Osteocyte (in vitro differentiated cells): ENCODE measurements at regions not wholly inside any gene's neighbourhood (a gene's known extent, or its start where the extent isn't known, plus 50 kb on each side); places are given as distances from the start of the nearest gene placed in this dataset.

ENCODE experiments used
- DNase-seq: peaks from one replicate; pipeline ENCODE4 v3.0.0; 2021; ENCODE audit warnings: mixed read lengths; ENCODE audit not compliant: unreplicated experiment; ENCODE audit errors: extremely low spot score
- H3K27ac Mint-ChIP-seq: one replicate; pipeline ENCODE4 v1.8.0; 2021; ENCODE audit warnings: mild to moderate bottlenecking, mixed read lengths; ENCODE audit not compliant: unreplicated experiment
- H3K27me3 Mint-ChIP-seq: one replicate; pipeline ENCODE4 v1.8.0; 2021; ENCODE audit warnings: mixed read lengths; ENCODE audit not compliant: unreplicated experiment
- H3K36me3 Mint-ChIP-seq: one replicate; pipeline ENCODE4 v1.8.0; 2021; ENCODE audit warnings: mixed read lengths; ENCODE audit not compliant: unreplicated experiment
- H3K4me1 Mint-ChIP-seq: one replicate; pipeline ENCODE4 v1.8.0; 2021; ENCODE audit warnings: mixed read lengths; ENCODE audit not compliant: unreplicated experiment
- H3K4me3 Mint-ChIP-seq: one replicate; pipeline ENCODE4 v1.8.0; 2021; ENCODE audit warnings: mild to moderate bottlenecking, moderate library complexity, mixed read lengths; ENCODE audit not compliant: unreplicated experiment
- H3K9me3 Mint-ChIP-seq: one replicate; pipeline ENCODE4 v1.8.0; 2021; ENCODE audit warnings: mixed read lengths; ENCODE audit not compliant: unreplicated experiment
- CTCF ChIP-seq: fragments of 200-600 bp; sonication (generic); IDR thresholded peaks from 2 replicates; pipeline ENCODE4 v1.5.0; 2021; ENCODE audit warnings: antibody characterized with exemption, mild to moderate bottlenecking, moderate library complexity

GRCh38 chr2:155696571-155696970 lies 636.0 kb downstream of the NR4A2 start:
- Mint-ChIP-seq H3K4me1 (peaks cover 2% of the 10 kb centered on the region), H3K36me3 (no peaks in the 10 kb centered on the region), H3K4me3 (no peak overlapping the region), H3K27ac (no peak overlapping the region), H3K27me3 (no peaks in the 10 kb centered on the region), H3K9me3 (no peaks in the 10 kb centered on the region)
- no peak for DNase-seq
- TF ChIP-seq CTCF, result no peak

GRCh38 chr2:155695505-155695904 lies 637.0 kb downstream of the NR4A2 start:
- Mint-ChIP-seq H3K9me3 (no peaks in the 10 kb centered on the region), H3K27me3 (no peaks in the 10 kb centered on the region), H3K27ac (no peak overlapping the region), H3K4me3 (no peak overlapping the region), H3K36me3 (no peaks in the 10 kb centered on the region), H3K4me1 (peaks cover 2% of the 10 kb centered on the region)
- no peak for TF ChIP-seq CTCF
- no peak for DNase-seq

- DNase-seq, result no peak
- no peak overlapping the region for H3K27ac Mint-ChIP-seq
- H3K36me3 Mint-ChIP-seq, result no peaks in the 10 kb centered on the region
- TF ChIP-seq CTCF, result no peak
- H3K9me3 Mint-ChIP-seq, result no peaks in the 10 kb centered on the region
- H3K4me3 Mint-ChIP-seq, result no peak overlapping the region
- H3K27me3 Mint-ChIP-seq, result no peaks in the 10 kb centered on the region
- H3K4me1 Mint-ChIP-seq, result peaks cover 2% of the 10 kb centered on the region
These were observed 639.7 kb downstream of the NR4A2 start for GRCh38 chr2:155692856-155693255.

- H3K36me3 Mint-ChIP-seq, result no peaks in the 10 kb centered on the region
- no peaks in the 10 kb centered on the region for H3K27me3 Mint-ChIP-seq
- H3K4me3 Mint-ChIP-seq, result no peak overlapping the region
- H3K4me1 Mint-ChIP-seq, result no peaks in the 10 kb centered on the region
- DNase-seq, result no peak
- no peak for TF ChIP-seq CTCF
- no peaks in the 10 kb centered on the region for H3K9me3 Mint-ChIP-seq
- H3K27ac Mint-ChIP-seq, result no peak overlapping the region
These were observed 640.4 kb downstream of the NR4A2 start for GRCh38 chr2:155692106-155692505.

- Mint-ChIP-seq H3K27ac (no peak overlapping the region), H3K4me1 (no peaks in the 10 kb centered on the region)
- DNase-seq, result no peak
These were observed 641.7 kb downstream of the NR4A2 start for GRCh38 chr2:155690785-155691184.

More at GRCh38 chr2:155690785-155691184, 641.7 kb downstream of the NR4A2 start:
- Mint-ChIP-seq H3K4me3 (no peak overlapping the region), H3K27me3 (no peaks in the 10 kb centered on the region), H3K36me3 (no peaks in the 10 kb centered on the region), H3K9me3 (no peaks in the 10 kb centered on the region)
- TF ChIP-seq CTCF, result no peak
